Coronary artery (tissue), 2 donors: ENCODE measurements at regions not wholly inside any gene's neighbourhood (a gene's known extent, or its start where the extent isn't known, plus 50 kb on each side); places are given as distances from the start of the nearest gene placed in this dataset.
"Not testable (repeated sequence)": the region's sequence is repeated elsewhere in the genome, so short reads cannot be mapped to it uniquely, and the experiment has no call there.

Experiments used
- DNase-seq: peaks from one replicate; pipeline ENCODE4 v3.0.0-alpha.2; 2017; ENCODE audit warnings: low spot score
- H3K27ac ChIP-seq, 2 donors: fragments of 200-600 bp; sonication (generic); one replicate each; pipeline ENCODE4 v1.5.1; 2016 to 2019
- H3K4me3 ChIP-seq: fragments of 200-600 bp; sonication (generic); 2 replicates; pipeline ENCODE4 v1.5.1; 2016; ENCODE audit warnings: mild to moderate bottlenecking, moderate library complexity
- TF ChIP-seq, protein P1 (sequence below): fragments of 200-600 bp; sonication (generic); IDR thresholded peaks from one replicate; pipeline ENCODE4 v1.5.1; 2019; ENCODE audit warnings: antibody characterized with exemption

DNA sequence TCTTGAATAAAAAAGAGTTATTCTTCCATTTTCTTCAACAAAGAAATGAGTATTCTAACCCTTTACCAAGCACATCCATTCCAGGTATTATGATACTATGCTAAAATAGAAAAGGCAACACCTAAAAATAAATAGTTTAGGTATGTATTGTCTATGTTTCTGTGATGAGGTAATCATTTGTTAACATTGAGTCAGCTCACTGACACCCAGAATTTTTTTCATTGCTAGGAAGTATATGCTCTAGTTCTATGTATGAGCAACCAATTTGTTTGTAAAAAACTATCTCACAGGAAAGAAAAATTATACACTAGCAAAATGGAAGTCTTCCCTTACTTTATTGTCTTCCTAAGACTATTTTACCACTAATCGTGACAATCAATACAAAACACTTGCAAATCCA is 615.6 kb upstream of the GRIN3A start:
- no peak overlapping the region for H3K27ac ChIP-seq
- no peak overlapping the region for H3K4me3 ChIP-seq
- TF ChIP-seq, protein P1, sequence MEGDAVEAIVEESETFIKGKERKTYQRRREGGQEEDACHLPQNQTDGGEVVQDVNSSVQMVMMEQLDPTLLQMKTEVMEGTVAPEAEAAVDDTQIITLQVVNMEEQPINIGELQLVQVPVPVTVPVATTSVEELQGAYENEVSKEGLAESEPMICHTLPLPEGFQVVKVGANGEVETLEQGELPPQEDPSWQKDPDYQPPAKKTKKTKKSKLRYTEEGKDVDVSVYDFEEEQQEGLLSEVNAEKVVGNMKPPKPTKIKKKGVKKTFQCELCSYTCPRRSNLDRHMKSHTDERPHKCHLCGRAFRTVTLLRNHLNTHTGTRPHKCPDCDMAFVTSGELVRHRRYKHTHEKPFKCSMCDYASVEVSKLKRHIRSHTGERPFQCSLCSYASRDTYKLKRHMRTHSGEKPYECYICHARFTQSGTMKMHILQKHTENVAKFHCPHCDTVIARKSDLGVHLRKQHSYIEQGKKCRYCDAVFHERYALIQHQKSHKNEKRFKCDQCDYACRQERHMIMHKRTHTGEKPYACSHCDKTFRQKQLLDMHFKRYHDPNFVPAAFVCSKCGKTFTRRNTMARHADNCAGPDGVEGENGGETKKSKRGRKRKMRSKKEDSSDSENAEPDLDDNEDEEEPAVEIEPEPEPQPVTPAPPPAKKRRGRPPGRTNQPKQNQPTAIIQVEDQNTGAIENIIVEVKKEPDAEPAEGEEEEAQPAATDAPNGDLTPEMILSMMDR: no peak
- no peak for DNase-seq

DNA sequence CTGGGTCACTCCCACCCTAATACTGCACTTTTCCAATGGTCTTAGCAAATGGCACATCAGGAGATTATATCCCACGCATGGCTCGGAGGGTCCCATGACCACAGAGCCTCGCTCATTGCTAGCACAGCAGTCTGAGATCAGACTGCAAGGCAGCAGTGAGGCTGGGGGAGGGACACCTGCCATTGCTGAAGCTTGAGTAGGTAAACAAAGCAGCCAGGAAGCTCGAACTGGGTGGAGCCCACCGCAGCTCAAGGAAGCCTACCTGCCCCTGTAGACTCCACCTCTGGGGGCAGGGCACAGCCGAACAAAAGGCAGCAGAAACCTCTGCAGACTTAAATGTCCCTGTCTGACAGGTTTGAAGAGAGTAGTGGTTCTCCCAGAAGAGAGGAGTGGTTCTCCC is 599.0 kb upstream of the GRIN3A start:
- not testable (repeated sequence) for DNase-seq, H3K27ac ChIP-seq, H3K4me3 ChIP-seq

DNA sequence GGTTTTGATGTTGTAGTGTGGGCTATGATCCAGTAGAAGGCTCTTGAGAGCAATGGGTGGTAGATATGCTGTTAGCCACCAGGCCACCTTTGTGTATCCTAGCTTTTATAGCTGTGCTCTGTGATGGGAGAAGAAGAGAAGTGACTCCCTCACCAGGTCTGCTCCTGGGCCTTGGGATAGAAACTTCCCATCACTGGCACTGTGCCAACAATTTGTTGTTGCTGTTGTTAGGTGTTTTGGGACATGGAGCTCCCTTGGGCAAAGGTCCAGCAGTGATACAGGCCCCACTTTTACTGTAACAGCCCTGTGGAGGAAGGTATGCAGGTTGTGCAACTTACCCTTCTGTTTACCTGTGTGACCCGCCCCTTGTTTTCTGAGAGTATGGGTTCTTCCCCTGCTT is 570.9 kb upstream of the GRIN3A start:
- no peak for DNase-seq
- TF ChIP-seq, protein P1: no peak
- Histone ChIP-seq H3K27ac (no peak overlapping the region), H3K4me3 (no peak overlapping the region)

DNA sequence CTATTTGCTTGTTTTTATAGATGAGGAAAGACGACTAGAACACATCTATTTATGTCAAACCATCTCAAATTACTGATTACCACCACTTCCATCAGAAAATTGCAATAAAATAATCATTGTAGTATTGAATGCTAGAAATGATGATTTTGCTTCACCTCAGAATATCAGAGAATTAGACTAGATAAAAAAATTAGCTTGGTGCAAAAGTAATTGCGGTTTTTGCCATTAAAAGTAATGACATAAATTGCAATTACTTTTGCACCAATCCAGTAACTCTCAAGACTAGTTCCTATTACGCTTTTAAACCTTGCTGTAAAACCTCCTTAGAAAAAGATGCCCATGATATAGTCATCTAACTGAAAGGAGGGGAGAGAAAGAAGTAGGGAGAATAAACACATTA is 556.7 kb upstream of the GRIN3A start:
- no peak for DNase-seq
- TF ChIP-seq, protein P1: no peak
- H3K27ac ChIP-seq: no peak overlapping the region
- H3K4me3 ChIP-seq: no peak overlapping the region

DNA sequence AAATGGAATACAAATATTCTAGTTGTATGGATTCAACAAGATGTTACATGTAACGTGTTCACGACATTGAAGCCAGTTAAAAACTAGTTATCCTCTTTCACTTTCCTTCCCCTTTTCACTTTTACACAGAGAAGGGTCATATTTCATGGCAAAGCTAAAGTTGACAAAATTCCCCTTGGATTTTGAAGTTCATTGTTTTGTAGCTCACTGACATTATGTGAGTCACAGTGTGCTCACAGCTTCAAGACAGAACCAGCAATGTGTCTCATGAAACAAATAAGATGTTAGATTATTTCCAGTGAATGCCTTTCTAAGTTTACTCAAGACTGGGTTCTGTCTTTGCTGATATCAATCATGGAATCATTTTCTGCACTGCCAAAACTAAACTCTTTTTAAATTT is 535.5 kb upstream of the GRIN3A start:
- TF ChIP-seq, protein P1: no peak
- DNase-seq: no peak
- Histone ChIP-seq H3K4me3 (no peak overlapping the region), H3K27ac (no peak overlapping the region)

DNA sequence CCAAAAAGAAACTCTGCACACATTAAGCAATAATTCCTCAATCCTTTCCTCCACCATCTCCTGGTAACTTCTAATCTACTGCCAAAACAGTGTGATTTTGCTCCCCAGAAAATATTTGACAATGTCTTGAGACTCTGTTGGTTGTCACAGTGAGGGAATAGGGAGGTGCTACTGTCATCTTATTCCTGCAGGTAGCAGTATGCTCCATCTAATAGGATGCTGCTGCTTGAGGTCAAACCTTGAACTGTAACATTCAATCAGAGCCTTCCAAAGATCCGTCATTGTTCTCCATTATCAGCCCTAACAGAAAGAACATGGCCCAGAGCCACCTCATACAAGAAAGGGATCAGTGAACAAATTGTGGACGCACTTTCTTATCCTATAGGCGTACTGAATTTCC is 514.7 kb upstream of the GRIN3A start:
- DNase-seq: no peak
- Histone ChIP-seq H3K27ac (no peak overlapping the region), H3K4me3 (no peak overlapping the region)
- TF ChIP-seq, protein P1: no peak

DNA sequence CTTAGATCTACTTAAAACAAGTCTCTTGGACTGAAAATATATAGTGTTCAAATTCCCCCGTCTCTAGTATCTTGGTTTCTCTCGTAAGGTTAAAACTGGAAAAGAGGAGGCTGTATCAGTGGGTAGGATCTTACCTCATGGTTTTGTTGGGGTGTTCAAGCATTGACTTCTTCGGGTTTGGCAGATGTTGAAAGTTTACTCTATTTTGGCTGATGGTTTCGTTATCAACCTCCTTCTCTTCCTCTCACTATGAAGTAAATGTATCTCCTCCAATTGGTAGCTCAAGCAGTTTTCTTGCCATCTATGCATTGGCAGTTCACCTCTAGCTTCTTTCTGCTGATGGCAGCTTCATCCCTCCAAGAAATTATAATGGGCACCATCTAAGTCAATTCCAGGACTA is 506.5 kb upstream of the GRIN3A start:
- Histone ChIP-seq H3K4me3 (no peak overlapping the region), H3K27ac (no peak overlapping the region)
- no peak for DNase-seq
- TF ChIP-seq, protein P1: no peak

DNA sequence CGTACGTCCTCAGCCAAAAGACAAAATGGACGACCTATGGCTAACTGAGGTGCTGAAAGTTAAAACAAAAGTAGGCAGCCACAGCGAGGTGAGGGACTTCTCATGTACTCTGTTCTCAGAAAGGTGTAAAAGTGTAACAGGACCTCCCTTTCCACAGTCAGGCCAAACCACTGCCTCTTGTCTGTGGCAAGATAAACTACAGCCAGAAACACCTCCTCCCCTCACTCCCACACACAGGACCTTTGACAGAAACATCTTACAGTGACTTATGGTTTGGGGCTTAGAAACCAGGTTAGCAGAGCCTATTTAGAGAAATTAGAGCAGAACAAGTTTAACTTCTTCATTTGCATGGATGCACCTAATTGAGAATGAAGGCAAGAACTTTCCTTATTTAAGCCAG is 499.1 kb upstream of the GRIN3A start:
- no peak for DNase-seq
- Histone ChIP-seq H3K4me3 (no peak overlapping the region), H3K27ac (no peak overlapping the region)
- TF ChIP-seq, protein P1: no peak
